Chondrocyte (in vitro differentiated cells): ENCODE measurements at regions not wholly inside any gene's neighbourhood (a gene's known extent, or its start where the extent isn't known, plus 50 kb on each side); places are given as distances from the start of the nearest gene placed in this dataset.
A peak's percentile ranks its signal among the peaks of the same experiment; 100 is the strongest.
"Not testable (repeated sequence)": the region's sequence is repeated elsewhere in the genome, so short reads cannot be mapped to it uniquely, and the experiment has no call there.

Source experiments
- DNase-seq: peaks from one replicate; pipeline ENCODE4 v3.0.0; 2021; ENCODE audit warnings: mixed read lengths, low spot score
- H3K27ac Mint-ChIP-seq: one replicate; pipeline ENCODE4 v1.8.0; 2021; ENCODE audit warnings: mild to moderate bottlenecking, moderate library complexity, mixed read lengths; ENCODE audit not compliant: unreplicated experiment
- H3K27me3 Mint-ChIP-seq: 2 replicates; pipeline ENCODE4 v1.8.0; 2021; ENCODE audit warnings: low read depth, mixed read lengths
- H3K36me3 Mint-ChIP-seq: 2 replicates; pipeline ENCODE4 v1.8.0; 2021; ENCODE audit warnings: low read depth, mixed read lengths
- H3K4me1 Mint-ChIP-seq: 2 replicates; pipeline ENCODE4 v1.8.0; 2021; ENCODE audit warnings: low read depth, mild to moderate bottlenecking, mixed read lengths
- H3K4me3 Mint-ChIP-seq: one replicate; pipeline ENCODE4 v1.8.0; 2021; ENCODE audit warnings: mild to moderate bottlenecking, moderate library complexity, mixed read lengths; ENCODE audit not compliant: unreplicated experiment
- H3K9me3 Mint-ChIP-seq: 2 replicates; pipeline ENCODE4 v1.8.0; 2021; ENCODE audit warnings: low read depth, mixed read lengths
- CTCF ChIP-seq: fragments of 200-600 bp; sonication (generic); IDR thresholded peaks from 2 replicates; pipeline ENCODE4 v1.5.0; 2021; ENCODE audit warnings: antibody characterized with exemption, mild to moderate bottlenecking, moderate library complexity

DNA sequence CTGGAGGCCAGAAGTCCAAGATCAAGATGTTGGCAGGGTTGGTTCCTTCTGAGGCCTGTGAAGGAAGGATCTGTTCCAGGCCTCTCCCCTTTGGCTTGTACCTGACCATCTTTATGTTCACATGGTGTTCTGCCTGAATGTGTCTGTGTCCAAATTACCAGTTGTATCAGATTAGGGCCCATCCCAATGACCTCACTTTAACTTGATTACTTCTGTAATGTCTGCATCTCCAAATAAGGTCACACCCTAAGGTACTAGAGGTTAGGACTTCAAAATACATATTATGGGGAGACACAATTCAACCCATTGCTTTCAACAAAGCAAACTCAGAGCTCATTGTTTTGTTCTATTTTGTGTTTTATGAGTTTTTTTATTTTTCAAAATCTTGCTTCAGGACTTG, 75.7 kb downstream of the TNFAIP3 start:
- no peak overlapping the region for H3K27ac Mint-ChIP-seq
- DNase-seq, result no peak
- peaks cover 14% of the 10 kb centered on the region for H3K9me3 Mint-ChIP-seq
- no peaks in the 10 kb centered on the region for H3K27me3 Mint-ChIP-seq
- H3K4me1 Mint-ChIP-seq, result peaks cover 5% of the 10 kb centered on the region
- no peak for TF ChIP-seq CTCF
- no peak overlapping the region for H3K4me3 Mint-ChIP-seq
- peaks cover 4% of the 10 kb centered on the region for H3K36me3 Mint-ChIP-seq

DNA sequence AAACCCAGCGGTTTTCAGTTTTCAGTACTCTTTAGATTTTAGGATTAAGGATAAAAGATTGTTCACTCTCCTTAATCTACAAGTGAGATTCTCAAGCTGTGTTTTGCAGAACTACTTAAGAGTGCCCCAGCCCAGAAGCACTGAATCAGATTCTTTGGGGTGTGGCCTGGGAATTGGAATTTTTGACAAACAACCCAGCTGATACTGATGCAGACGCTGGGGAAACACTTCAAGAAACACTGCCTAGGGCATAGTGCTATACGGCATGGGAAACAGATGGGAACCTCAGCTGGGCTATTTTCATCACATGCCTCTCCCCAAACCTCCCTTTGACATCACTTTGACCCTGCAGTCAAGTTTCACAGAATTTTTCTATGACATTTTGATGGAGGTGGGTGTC, 77.3 kb downstream of the TNFAIP3 start:
- not testable (repeated sequence) for H3K9me3 Mint-ChIP-seq, DNase-seq, H3K36me3 Mint-ChIP-seq, H3K4me3 Mint-ChIP-seq, H3K27ac Mint-ChIP-seq, H3K27me3 Mint-ChIP-seq, H3K4me1 Mint-ChIP-seq

DNA sequence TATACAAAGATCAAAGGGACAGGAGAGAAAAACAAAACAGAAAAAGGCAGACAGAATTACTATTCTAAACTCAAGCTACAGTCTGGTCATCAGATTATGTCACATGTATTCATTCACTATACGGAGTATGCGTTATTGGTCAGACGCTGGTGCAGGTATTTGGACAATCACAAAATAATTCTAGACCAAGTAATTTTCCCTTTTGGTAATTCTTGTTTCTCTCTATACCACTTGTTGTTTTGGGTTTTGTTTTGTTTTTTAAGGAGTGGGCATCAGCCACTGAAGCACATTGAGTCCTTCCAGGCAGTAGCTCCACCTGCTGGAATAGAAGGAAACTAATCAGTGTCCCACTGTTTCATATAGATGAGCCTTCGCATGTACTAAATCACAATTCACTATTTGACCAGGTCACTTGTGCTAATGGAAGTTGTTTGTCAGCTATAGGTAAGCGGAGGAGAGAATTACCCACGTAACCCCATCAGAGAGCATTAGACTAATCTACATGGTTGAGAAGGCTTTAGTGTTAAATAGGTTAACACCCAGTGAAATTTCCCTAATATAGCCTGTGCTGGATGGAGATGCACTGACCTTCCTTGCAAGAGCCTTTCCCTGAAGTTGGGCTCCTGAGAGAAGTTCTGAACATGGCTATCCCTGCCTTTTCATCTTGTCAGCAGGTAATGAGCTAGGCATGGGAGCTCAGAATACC, 77.9 kb downstream of the TNFAIP3 start:
- no peak for DNase-seq

DNA sequence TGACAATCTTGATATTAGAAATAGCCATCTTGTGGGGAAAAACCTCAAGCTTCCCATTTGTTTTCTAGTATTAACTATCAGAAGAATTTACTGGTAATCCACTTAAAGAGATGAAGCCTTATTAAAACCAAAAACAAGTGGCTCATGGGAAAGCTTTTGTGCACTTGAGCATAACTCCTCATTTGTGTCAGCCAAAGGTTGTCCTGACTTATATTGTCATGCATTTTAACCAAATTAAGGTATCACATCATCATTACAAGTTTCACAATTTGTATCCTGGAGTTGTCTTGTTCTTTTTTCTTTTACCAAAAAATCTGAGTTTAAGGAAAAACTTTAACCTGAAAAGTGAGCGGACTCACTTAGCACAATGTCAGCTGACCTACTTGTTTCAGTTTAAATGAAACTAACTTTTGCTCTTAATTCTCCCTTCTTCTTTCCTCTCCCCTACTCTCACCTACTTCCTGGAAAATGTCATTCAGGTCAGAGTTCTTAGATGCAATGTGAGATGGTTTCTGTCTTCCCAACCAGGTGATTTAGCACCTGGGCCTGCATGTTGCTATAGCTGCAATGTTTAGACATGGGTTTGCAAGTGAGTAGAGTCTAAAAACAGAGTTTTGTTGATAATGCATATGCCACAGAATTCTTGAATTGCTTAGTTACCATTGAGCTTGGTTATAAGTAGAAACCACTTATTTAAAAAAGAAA, 82.8 kb downstream of the TNFAIP3 start:
- no peak overlapping the region for H3K4me3 Mint-ChIP-seq
- peaks cover 3% of the 10 kb centered on the region for H3K9me3 Mint-ChIP-seq
- H3K27ac Mint-ChIP-seq, result no peak overlapping the region
- H3K4me1 Mint-ChIP-seq, result peaks cover 1% of the 10 kb centered on the region
- H3K27me3 Mint-ChIP-seq, result peaks cover 8% of the 10 kb centered on the region
- peaks cover 2% of the 10 kb centered on the region for H3K36me3 Mint-ChIP-seq
- TF ChIP-seq CTCF, result no peak
- no peak for DNase-seq

More for the DNA sequence above, 77.9 kb downstream of the TNFAIP3 start:
- Mint-ChIP-seq H3K27ac (no peak overlapping the region), H3K27me3 (no peaks in the 10 kb centered on the region), H3K4me3 (no peak overlapping the region), H3K9me3 (no peaks in the 10 kb centered on the region), H3K36me3 (peaks cover under 1% of the 10 kb centered on the region), H3K4me1 (peaks cover 5% of the 10 kb centered on the region)
- peak; percentile 95 for TF ChIP-seq CTCF

GRCh38 chr6:137950581-137950980, 83.5 kb downstream of the TNFAIP3 start:
- no peak for DNase-seq
- Mint-ChIP-seq H3K9me3 (peaks cover 3% of the 10 kb centered on the region), H3K4me1 (no peaks in the 10 kb centered on the region), H3K27me3 (peaks cover 8% of the 10 kb centered on the region), H3K4me3 (no peak overlapping the region), H3K27ac (no peak overlapping the region), H3K36me3 (peaks cover 2% of the 10 kb centered on the region)
- no peak for TF ChIP-seq CTCF
